Left ventricle myocardium inferior (tissue), 1 donor: ENCODE measurements at regions not wholly inside any gene's neighbourhood (a gene's known extent, or its start where the extent isn't known, plus 50 kb on each side); places are given as distances from the start of the nearest gene placed in this dataset.
"Not testable (repeated sequence)": the region's sequence is repeated elsewhere in the genome, so short reads cannot be mapped to it uniquely, and the experiment has no call there.

Source experiments
- DNase-seq: peaks from one replicate; pipeline ENCODE4 v3.0.0-alpha.2; 2020
- H3K27ac ChIP-seq: fragments of 200-600 bp; replicated peaks from 2 replicates; pipeline ENCODE4 v1.8.0; 2021
- H3K27me3 ChIP-seq: fragments of 200-600 bp; 2 replicates; pipeline ENCODE4 v1.8.0; 2021; ENCODE audit warnings: low read depth
- H3K36me3 ChIP-seq: fragments of 200-600 bp; 2 replicates; pipeline ENCODE4 v1.8.0; 2021
- H3K4me1 ChIP-seq: fragments of 200-600 bp; 2 replicates; pipeline ENCODE4 v1.8.0; 2021
- H3K4me3 ChIP-seq: fragments of 200-600 bp; 2 replicates; pipeline ENCODE4 v1.8.0; 2021; ENCODE audit warnings: mild to moderate bottlenecking, moderate library complexity
- H3K9me3 ChIP-seq: fragments of 200-600 bp; replicated peaks from 2 replicates; pipeline ENCODE4 v1.8.0; 2021
- CTCF ChIP-seq: fragments of 200-600 bp; IDR thresholded peaks from 2 replicates; pipeline ENCODE4 v1.8.0; 2021; ENCODE audit warnings: antibody characterized with exemption, mild to moderate bottlenecking, borderline replicate concordance
- intact Hi-C: fragments of 100-400 bp; cut with micrococcal nuclease; formaldehyde crosslinking; loops from one replicate; pipeline ENCODE4 v1.11.0; 2022
- donor health status: DM: no; HTN: yes; CAD: no; lungs with severe emphysema.

GRCh38 chr20:40016392-40016791, 672.6 kb downstream of the MAFB start:
- intact Hi-C loops: no loop called here
- no peaks in the 10 kb centered on the region for H3K9me3 ChIP-seq
- no peak for TF ChIP-seq CTCF
- H3K27me3 ChIP-seq: peaks cover 4% of the 10 kb centered on the region
- no peak overlapping the region for H3K4me3 ChIP-seq
- H3K36me3 ChIP-seq: no peaks in the 10 kb centered on the region
- no peak overlapping the region for H3K27ac ChIP-seq
- DNase-seq: no peak
- no peaks in the 10 kb centered on the region for H3K4me1 ChIP-seq

- H3K4me1 ChIP-seq, H3K27ac ChIP-seq, H3K9me3 ChIP-seq, H3K27me3 ChIP-seq, intact Hi-C loops, DNase-seq, H3K36me3 ChIP-seq, H3K4me3 ChIP-seq: not testable (repeated sequence)
These were observed 677.0 kb downstream of the MAFB start for GRCh38 chr20:40012026-40012425.

GRCh38 chr20:40010483-40010882, 678.6 kb downstream of the MAFB start:
- Histone ChIP-seq H3K4me1 (no peaks in the 10 kb centered on the region), H3K27me3 (peaks cover 4% of the 10 kb centered on the region), H3K27ac (no peak overlapping the region), H3K4me3 (no peak overlapping the region), H3K36me3 (no peaks in the 10 kb centered on the region), H3K9me3 (no peaks in the 10 kb centered on the region)
- intact Hi-C loops: no loop called here
- TF ChIP-seq CTCF: no peak
- DNase-seq: no peak

GRCh38 chr20:40009542-40009941, 679.5 kb downstream of the MAFB start:
- intact Hi-C loops: no loop called here
- no peaks in the 10 kb centered on the region for H3K4me1 ChIP-seq
- no peak overlapping the region for H3K27ac ChIP-seq
- no peaks in the 10 kb centered on the region for H3K36me3 ChIP-seq
- peaks cover 2% of the 10 kb centered on the region for H3K27me3 ChIP-seq
- H3K9me3 ChIP-seq: no peaks in the 10 kb centered on the region
- TF ChIP-seq CTCF: no peak
- no peak for DNase-seq
- no peak overlapping the region for H3K4me3 ChIP-seq

- Histone ChIP-seq H3K27me3 (no peaks in the 10 kb centered on the region), H3K9me3 (no peaks in the 10 kb centered on the region), H3K4me3 (no peak overlapping the region), H3K4me1 (no peaks in the 10 kb centered on the region), H3K27ac (no peak overlapping the region), H3K36me3 (no peaks in the 10 kb centered on the region)
- no peak for TF ChIP-seq CTCF
- DNase-seq: no peak
- intact Hi-C loops: no loop called here
These were observed 680.9 kb downstream of the MAFB start for GRCh38 chr20:40008177-40008576.

- Histone ChIP-seq H3K36me3 (no peaks in the 10 kb centered on the region), H3K27me3 (no peaks in the 10 kb centered on the region), H3K4me1 (no peaks in the 10 kb centered on the region), H3K9me3 (no peaks in the 10 kb centered on the region), H3K27ac (no peak overlapping the region), H3K4me3 (no peak overlapping the region)
- intact Hi-C loops: no loop called here
- no peak for DNase-seq
- TF ChIP-seq CTCF: no peak
These were observed 682.7 kb downstream of the MAFB start for GRCh38 chr20:40006168-40006860.

- intact Hi-C loops, H3K4me3 ChIP-seq, DNase-seq: not testable (repeated sequence)
These were observed 684.9 kb downstream of the MAFB start for GRCh38 chr20:40004092-40004491.

More at GRCh38 chr20:40004092-40004491, 684.9 kb downstream of the MAFB start:
- not testable (repeated sequence) for H3K27ac ChIP-seq, H3K36me3 ChIP-seq, H3K9me3 ChIP-seq, H3K27me3 ChIP-seq, H3K4me1 ChIP-seq
